Heart left ventricle (tissue), 16 donors: ENCODE measurements at regions not wholly inside any gene's neighbourhood (a gene's known extent, or its start where the extent isn't known, plus 50 kb on each side); places are given as distances from the start of the nearest gene placed in this dataset.

Experiments used
- ATAC-seq, 4 donors: fragments of 200-7000 bp; cut with Tn5 transposase; one replicate each; pipeline ENCODE4 v1.9.1; 2020 to 2022; ENCODE audit warnings: moderate library complexity in 4 of 4, mild to moderate bottlenecking in 3 of 4, moderate number of reproducible peaks in 1 of 4
- DNase-seq, 5 donors: peaks; one replicate each; pipeline ENCODE4 v3.0.0-alpha.2; 2020
- H3K27ac ChIP-seq, 12 donors: fragments of 200-600 bp; sonication (generic) in 4 of 12; one replicate each; pipeline versions ENCODE4 v1.5.0 to v1.8.0; 2016 to 2022; ENCODE audit warnings: mild to moderate bottlenecking in 2 of 12
- H3K27me3 ChIP-seq, 9 donors: fragments of 200-600 bp; sonication (generic) in 2 of 9; one replicate each; pipeline versions ENCODE4 v1.5.1 to v1.8.0; 2016 to 2022; ENCODE audit warnings: mild to moderate bottlenecking in 3 of 9
- H3K36me3 ChIP-seq, 9 donors: fragments of 200-600 bp; sonication (generic) in 2 of 9; one replicate each; pipeline versions ENCODE4 v1.5.0 to v1.8.0; 2018 to 2022; ENCODE audit warnings: mild to moderate bottlenecking in 2 of 9
- H3K4me1 ChIP-seq, 12 donors: fragments of 200-600 bp; sonication (generic) in 4 of 12; one replicate each; pipeline versions ENCODE4 v1.5.0 to v1.8.0; 2016 to 2022; ENCODE audit warnings: mild to moderate bottlenecking in 3 of 12
- H3K4me3 ChIP-seq, 12 donors: fragments of 200-600 bp; sonication (generic) in 4 of 12; one replicate each; pipeline versions ENCODE4 v1.5.0 to v1.8.0; 2017 to 2022; ENCODE audit warnings: mild to moderate bottlenecking in 9 of 12, moderate library complexity in 4 of 12
- H3K9me3 ChIP-seq, 12 donors: fragments of 200-600 bp; sonication (generic) in 4 of 12; one replicate each; pipeline versions ENCODE4 v1.5.0 to v1.8.0; 2016 to 2022; ENCODE audit warnings: mild to moderate bottlenecking in 1 of 12
- CTCF ChIP-seq, 12 donors: fragments of 200-600 bp; sonication (generic) in 4 of 12; IDR thresholded peaks; one replicate each; pipeline versions ENCODE4 v1.5.0 to v1.8.0; 2018 to 2022; ENCODE audit warnings: antibody characterized with exemption in 12 of 12, mild to moderate bottlenecking in 5 of 12
- POLR2A ChIP-seq, 2 donors: fragments of 450-650 bp; IDR thresholded peaks; one replicate each; pipeline ENCODE4 v1.6.1; 2017; ENCODE audit warnings: antibody characterized with exemption in 2 of 2, mild to moderate bottlenecking in 2 of 2, moderate library complexity in 2 of 2
- WGBS, 4 donors: extraction: QIAGEN DNeasy Blood & Tissue Kit in 2 of 4; methylation state at CpG; one replicate each; pipeline versions ENCODE4 v1.1.5 to v1.1.7; 2013 to 2018; 5-methylcytosine and 5-hydroxymethylcytosine counted together
- intact Hi-C, 10 donors: fragments of 100-400 bp; cut with DNase I; formaldehyde crosslinking; loops; one replicate each; pipeline versions ENCODE4 v1.11.1 to v1.14.2; 2022
- donor health status: ischemic (EF 13 %, LVEDD 7.1; RV severe dilation, severe dysfunction).
- donor health status: healthy with polysubstance abuse.
- donor health status: DM: no; HTN: yes; CAD: no.
- donor health status: DM: no; HTN: no; CAD: no.
- donor health status: ischemic (EF 25% LVEDD 6.9; RV normal size, moderate dysfunction).
- donor health status: ischemic (EF 25% LVEDD 5.7; RV mildly dilated, moderate dysfunction).
- donor health status: healthy.
- donor health status: DM: yes; HTN: yes; CAD: no.
- donor health status: ischemic (EF 35%, LVEDD 5.7; RV mildly dilated, moderate dysfunction).
- donor health status: nonischemic (EF 11% LVEDD 7.7; RV severe dilation, severe dysfunction).
- donor health status: DM: yes; HTN: yes; CAD: no.
- donor health status: PGD.
- donor health status: ischemic (EF 29% LVEDD 5.4; RV normal size, mild dysfunction).
- donor health status: nonischemic (EF 23%, LVEDD 6.1; RV moderate dilation, normal function).

GRCh38 chr22:22823131-22823810 is 64.3 kb upstream of the IGLL5 start:
- no peak for DNase-seq
- Histone ChIP-seq H3K27ac (peak overlapping the region in 3 of 12 donors; percentile 10 to 68 (median 22)), H3K4me3 (no peak overlapping the region), H3K36me3 (no peaks in the 10 kb centered on the region), H3K27me3 (no peaks in the 10 kb centered on the region), H3K9me3 (no peaks in the 10 kb centered on the region), H3K4me1 (peaks cover 0 to 48% (median 0%) of the 10 kb centered on the region in 12 donors)
- peak in 1 of 4 donors; percentile 44 for ATAC-seq
- 50 to 66% (median 54%) methylated on average over 10 of the region's 10 CpGs for WGBS, 4 donors
- intact Hi-C loops = no loop called here
- TF ChIP-seq CTCF (IDR thresholded peaks at IDR 0.05) (no peak), POLR2A (IDR thresholded peaks at IDR 0.05) (no peak)

- Histone ChIP-seq H3K27me3 (no peaks in the 10 kb centered on the region), H3K4me3 (no peak overlapping the region), H3K9me3 (no peaks in the 10 kb centered on the region), H3K4me1 (peaks cover 0 to 37% (median 0%) of the 10 kb centered on the region in 12 donors), H3K36me3 (no peaks in the 10 kb centered on the region), H3K27ac (no peak overlapping the region)
- WGBS, 4 donors = 55 to 74% (median 60%) methylated on average over 6 of the region's 6 CpGs
- DNase-seq (no peak), ATAC-seq (peak in 3 of 4 donors; percentile 24 to 93 (median 26))
- TF ChIP-seq CTCF (IDR thresholded peaks at IDR 0.05) = no peak
- no peak for TF ChIP-seq POLR2A (IDR thresholded peaks at IDR 0.05)
- intact Hi-C loops = no loop called here
These were observed 63.0 kb upstream of the IGLL5 start for GRCh38 chr22:22824340-22825212.

GRCh38 chr22:22825213-22825593 is 62.4 kb upstream of the IGLL5 start:
- Histone ChIP-seq H3K36me3 (no peaks in the 10 kb centered on the region), H3K4me3 (no peak overlapping the region), H3K4me1 (peaks cover 0 to 31% (median 0%) of the 10 kb centered on the region in 12 donors), H3K27ac (no peak overlapping the region), H3K27me3 (no peaks in the 10 kb centered on the region), H3K9me3 (peaks cover 0 to under 1% (median 0%) of the 10 kb centered on the region in 12 donors)
- ATAC-seq = no peak
- intact Hi-C loops = no loop called here
- DNase-seq = no peak
- TF ChIP-seq CTCF (IDR thresholded peaks at IDR 0.05) (no peak), POLR2A (IDR thresholded peaks at IDR 0.05) (no peak)
- 75 to 86% (median 82%) methylated on average over 2 of the region's 2 CpGs for WGBS, 4 donors
